Neural progenitor cell (in vitro differentiated cells): ENCODE measurements at regions not wholly inside any gene's neighbourhood (a gene's known extent, or its start where the extent isn't known, plus 50 kb on each side); places are given as distances from the start of the nearest gene placed in this dataset.

Experiments used
- DNase-seq: peaks from one replicate; pipeline ENCODE4 v3.0.0-alpha.2; 2016; ENCODE audit warnings: low spot score
- H2AFZ ChIP-seq: fragments of 200-600 bp; sonication (generic); replicated peaks from 2 replicates; pipeline ENCODE4 v1.6.1; 2016; ENCODE audit warnings: antibody characterized with exemption
- H3F3A ChIP-seq: fragments of 200-600 bp; sonication (generic); 2 replicates; pipeline ENCODE4 v1.6.1; 2016; ENCODE audit warnings: antibody characterized with exemption, low read depth
- H3K27ac ChIP-seq: fragments of 200-600 bp; sonication (generic); 2 replicates; pipeline ENCODE4 v1.5.1; 2016; ENCODE audit warnings: mild to moderate bottlenecking
- H3K27me3 ChIP-seq: fragments of 200-600 bp; sonication (generic); 2 replicates; pipeline ENCODE4 v1.6.1; 2016; ENCODE audit warnings: mild to moderate bottlenecking, moderate library complexity
- H3K36me3 ChIP-seq: fragments of 200-600 bp; sonication (generic); 2 replicates; pipeline ENCODE4 v1.5.1; 2016
- H3K4me1 ChIP-seq: fragments of 200-600 bp; sonication (generic); 2 replicates; pipeline ENCODE4 v1.6.1; 2016; ENCODE audit warnings: mixed run types
- H3K4me2 ChIP-seq: fragments of 200-600 bp; sonication (generic); 2 replicates; pipeline ENCODE4 v1.6.1; 2016
- H3K4me3 ChIP-seq: fragments of 200-600 bp; sonication (generic); 2 replicates; pipeline ENCODE4 v1.5.1; 2016
- H3K79me2 ChIP-seq: fragments of 200-600 bp; sonication (generic); 2 replicates; pipeline ENCODE4 v1.6.1; 2016; ENCODE audit warnings: low read depth
- H3K9ac ChIP-seq: fragments of 200-600 bp; sonication (generic); 2 replicates; pipeline ENCODE4 v1.6.1; 2016
- H3K9me3 ChIP-seq: fragments of 200-600 bp; sonication (generic); 2 replicates; pipeline ENCODE4 v1.5.1; 2016; ENCODE audit warnings: low read depth
- H4K20me1 ChIP-seq: fragments of 200-600 bp; sonication (generic); 2 replicates; pipeline ENCODE4 v1.6.1; 2016; ENCODE audit warnings: low read depth
- H3K27ac Mint-ChIP-seq: 3 replicates; pipeline ENCODE4 v1.8.0; 2021; ENCODE audit warnings: mixed read lengths
- H3K27me3 Mint-ChIP-seq: 2 replicates; pipeline ENCODE4 v1.8.0; 2022; ENCODE audit warnings: low read depth, mild to moderate bottlenecking, inconsistent platforms, moderate library complexity, mixed read lengths; ENCODE audit not compliant: insufficient read depth
- H3K36me3 Mint-ChIP-seq: 3 replicates; pipeline ENCODE4 v1.8.0; 2021; ENCODE audit warnings: mixed read lengths
- H3K4me1 Mint-ChIP-seq: 3 replicates; pipeline ENCODE4 v1.8.0; 2021; ENCODE audit warnings: mixed read lengths
- H3K4me3 Mint-ChIP-seq: 3 replicates; pipeline ENCODE4 v1.8.0; 2021; ENCODE audit warnings: mild to moderate bottlenecking, moderate library complexity, mixed read lengths
- H3K9me3 Mint-ChIP-seq: 3 replicates; pipeline ENCODE4 v1.8.0; 2020; ENCODE audit warnings: mixed read lengths
- CTCF ChIP-seq: fragments of 200-600 bp; sonication (generic); IDR thresholded peaks from 2 replicates; pipeline ENCODE4 v1.5.1; 2017; ENCODE audit warnings: antibody characterized with exemption, mild to moderate bottlenecking
- EZH2 ChIP-seq: fragments of 200-600 bp; sonication (generic); IDR thresholded peaks from 2 replicates; pipeline ENCODE4 v1.6.1; 2017; ENCODE audit warnings: antibody characterized with exemption, mild to moderate bottlenecking, moderate library complexity
- EZH2phosphoT487 ChIP-seq: fragments of 200-600 bp; sonication (generic); IDR thresholded peaks from 2 replicates; pipeline ENCODE4 v1.6.1; 2017; ENCODE audit warnings: antibody characterized with exemption

- no peaks in the 10 kb centered on the region for H3K36me3 ChIP-seq
- no peaks in the 10 kb centered on the region for H3K4me1 Mint-ChIP-seq
- H3K79me2 ChIP-seq: no peaks in the 10 kb centered on the region
- no peaks in the 10 kb centered on the region for H3K27me3 ChIP-seq
- peaks cover 16% of the 10 kb centered on the region for H3K9me3 ChIP-seq
- H3K4me3 Mint-ChIP-seq: no peak overlapping the region
- no peaks in the 10 kb centered on the region for H4K20me1 ChIP-seq
- H3K36me3 Mint-ChIP-seq: no peaks in the 10 kb centered on the region
- peaks cover 2% of the 10 kb centered on the region for H3K27me3 Mint-ChIP-seq
- no peaks in the 10 kb centered on the region for H3F3A ChIP-seq
- TF ChIP-seq EZH2 (no peak), CTCF (no peak), EZH2phosphoT487 (no peak)
- no peak overlapping the region for H3K4me3 ChIP-seq
- H3K4me2 ChIP-seq: no peak overlapping the region
- H3K27ac ChIP-seq: no peak overlapping the region
- H2AFZ ChIP-seq: no peak overlapping the region
- DNase-seq: no peak
- H3K4me1 ChIP-seq: no peaks in the 10 kb centered on the region
- H3K9ac ChIP-seq: no peak overlapping the region
- H3K9me3 Mint-ChIP-seq: peaks cover 28% of the 10 kb centered on the region
- H3K27ac Mint-ChIP-seq: no peak overlapping the region
Observed at GRCh38 chr19:27851002-27851481, 1361.9 kb downstream of the UQCRFS1 start.

GRCh38 chr19:27846944-27847343, 1366.0 kb downstream of the UQCRFS1 start:
- TF ChIP-seq EZH2phosphoT487: no peak
- TF ChIP-seq CTCF: no peak
- TF ChIP-seq EZH2: no peak
- no peaks in the 10 kb centered on the region for H3K36me3 Mint-ChIP-seq
- H3K9me3 Mint-ChIP-seq: peaks cover 42% of the 10 kb centered on the region
- Histone ChIP-seq H3K4me2 (no peak overlapping the region), H3K27ac (no peak overlapping the region), H3K27me3 (no peaks in the 10 kb centered on the region), H3K4me3 (no peak overlapping the region), H4K20me1 (no peaks in the 10 kb centered on the region), H3K9ac (no peak overlapping the region), H3K4me1 (no peaks in the 10 kb centered on the region), H3F3A (no peaks in the 10 kb centered on the region), H2AFZ (no peak overlapping the region), H3K9me3 (peaks cover 13% of the 10 kb centered on the region), H3K79me2 (no peaks in the 10 kb centered on the region), H3K36me3 (no peaks in the 10 kb centered on the region)
- H3K4me3 Mint-ChIP-seq: no peak overlapping the region
- DNase-seq: no peak
- no peak overlapping the region for H3K27ac Mint-ChIP-seq
- peaks cover 4% of the 10 kb centered on the region for H3K27me3 Mint-ChIP-seq
- H3K4me1 Mint-ChIP-seq: no peaks in the 10 kb centered on the region

GRCh38 chr19:27844261-27844660, 1368.7 kb downstream of the UQCRFS1 start:
- Mint-ChIP-seq H3K27me3 (peaks cover 4% of the 10 kb centered on the region), H3K9me3 (peaks cover 43% of the 10 kb centered on the region), H3K4me3 (no peak overlapping the region), H3K4me1 (no peaks in the 10 kb centered on the region), H3K27ac (no peak overlapping the region), H3K36me3 (no peaks in the 10 kb centered on the region)
- Histone ChIP-seq H3K79me2 (no peaks in the 10 kb centered on the region), H3K36me3 (no peaks in the 10 kb centered on the region), H3K9me3 (peaks cover 9% of the 10 kb centered on the region), H3K4me3 (no peak overlapping the region), H2AFZ (no peak overlapping the region), H3K27ac (no peak overlapping the region), H3F3A (no peaks in the 10 kb centered on the region), H4K20me1 (no peaks in the 10 kb centered on the region), H3K27me3 (no peaks in the 10 kb centered on the region), H3K4me2 (no peak overlapping the region), H3K9ac (no peak overlapping the region), H3K4me1 (no peaks in the 10 kb centered on the region)
- DNase-seq: no peak
- TF ChIP-seq EZH2phosphoT487 (no peak), EZH2 (no peak), CTCF (no peak)
